GM10266 (cell line): ENCODE measurements at regions not wholly inside any gene's neighbourhood (a gene's known extent, or its start where the extent isn't known, plus 50 kb on each side); places are given as distances from the start of the nearest gene placed in this dataset.

ENCODE experiments used
- DNase-seq: peaks from one replicate; pipeline ENCODE4 v3.0.0; 2012; ENCODE audit errors: extremely low spot score
- TF ChIP-seq, protein P1 (sequence below): IDR thresholded peaks from 2 replicates; pipeline ENCODE4 v1.5.1; 2012; ENCODE audit warnings: mild to moderate bottlenecking, low read depth; ENCODE audit not compliant: control insufficient read depth, insufficient read depth; ENCODE audit errors: missing control alignments

DNA sequence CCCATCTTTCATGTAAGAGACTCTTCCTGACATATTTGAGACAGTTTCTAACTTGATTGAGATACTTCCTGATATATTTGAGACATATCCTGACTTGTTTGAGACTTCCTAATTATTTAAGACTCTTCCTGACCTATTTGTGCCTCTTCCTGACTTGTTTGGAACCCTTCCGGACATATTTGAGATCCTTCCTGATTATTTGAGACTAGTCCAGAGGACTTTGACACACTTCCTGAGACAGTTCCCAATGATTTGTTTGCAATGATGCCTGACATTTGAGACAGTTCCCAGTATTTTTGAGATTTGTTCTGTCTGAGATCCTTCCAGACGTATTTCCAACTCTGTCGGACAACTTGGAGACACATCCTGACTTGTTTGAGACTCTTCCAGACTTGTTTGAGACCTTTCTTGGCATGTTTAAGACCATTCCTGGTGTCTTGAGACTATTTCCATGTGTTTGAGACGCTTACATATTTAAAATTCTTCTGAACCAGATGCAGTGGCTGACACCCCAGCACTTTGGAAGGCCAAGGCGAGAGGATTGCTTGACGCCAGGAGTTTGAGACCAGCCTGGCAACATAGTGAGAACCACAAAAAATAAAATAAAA is 118.9 kb upstream of the USP9X start:
- no peak for DNase-seq
- TF ChIP-seq, protein P1, sequence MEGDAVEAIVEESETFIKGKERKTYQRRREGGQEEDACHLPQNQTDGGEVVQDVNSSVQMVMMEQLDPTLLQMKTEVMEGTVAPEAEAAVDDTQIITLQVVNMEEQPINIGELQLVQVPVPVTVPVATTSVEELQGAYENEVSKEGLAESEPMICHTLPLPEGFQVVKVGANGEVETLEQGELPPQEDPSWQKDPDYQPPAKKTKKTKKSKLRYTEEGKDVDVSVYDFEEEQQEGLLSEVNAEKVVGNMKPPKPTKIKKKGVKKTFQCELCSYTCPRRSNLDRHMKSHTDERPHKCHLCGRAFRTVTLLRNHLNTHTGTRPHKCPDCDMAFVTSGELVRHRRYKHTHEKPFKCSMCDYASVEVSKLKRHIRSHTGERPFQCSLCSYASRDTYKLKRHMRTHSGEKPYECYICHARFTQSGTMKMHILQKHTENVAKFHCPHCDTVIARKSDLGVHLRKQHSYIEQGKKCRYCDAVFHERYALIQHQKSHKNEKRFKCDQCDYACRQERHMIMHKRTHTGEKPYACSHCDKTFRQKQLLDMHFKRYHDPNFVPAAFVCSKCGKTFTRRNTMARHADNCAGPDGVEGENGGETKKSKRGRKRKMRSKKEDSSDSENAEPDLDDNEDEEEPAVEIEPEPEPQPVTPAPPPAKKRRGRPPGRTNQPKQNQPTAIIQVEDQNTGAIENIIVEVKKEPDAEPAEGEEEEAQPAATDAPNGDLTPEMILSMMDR = no peak

DNA sequence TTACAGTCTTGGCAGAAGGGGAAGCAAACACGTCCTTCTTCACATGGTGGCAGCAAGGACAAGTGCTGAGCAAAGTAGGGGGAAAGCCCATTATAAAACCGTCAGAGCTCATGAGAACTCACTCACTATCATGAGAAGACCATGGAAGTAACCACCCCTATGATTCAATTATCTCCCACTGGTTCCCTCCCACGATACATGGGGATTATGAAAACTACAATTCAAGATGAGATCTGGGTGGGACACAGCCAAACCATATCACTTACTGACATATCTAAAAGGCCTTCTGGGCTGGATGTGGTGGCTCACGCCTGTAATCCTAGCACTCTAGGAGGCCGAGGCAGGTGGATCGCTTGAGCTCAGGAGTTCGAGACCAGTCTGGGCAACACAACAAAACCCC is 117.1 kb upstream of the USP9X start:
- TF ChIP-seq, protein P1 = no peak
- no peak for DNase-seq

DNA sequence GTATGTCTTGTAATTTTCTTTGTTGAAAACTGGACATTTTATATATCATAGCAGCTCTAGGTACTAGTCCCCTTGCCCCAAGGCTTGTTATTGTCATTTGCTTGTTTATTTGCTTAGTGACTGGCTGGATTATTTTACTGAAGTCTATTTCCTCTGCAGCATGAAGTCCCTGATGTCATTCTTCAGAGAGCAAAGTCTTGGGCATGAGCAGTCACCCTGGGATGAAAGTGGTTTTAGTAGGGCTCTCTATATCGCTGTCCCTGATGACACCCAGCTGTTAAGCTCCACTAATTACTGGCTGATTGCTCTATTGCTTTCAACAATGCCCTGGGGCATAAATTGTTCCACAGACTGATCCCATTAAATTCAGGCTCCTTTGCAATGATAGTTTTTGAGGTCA is 113.5 kb upstream of the USP9X start:
- no peak for DNase-seq
- TF ChIP-seq, protein P1 = no peak

DNA sequence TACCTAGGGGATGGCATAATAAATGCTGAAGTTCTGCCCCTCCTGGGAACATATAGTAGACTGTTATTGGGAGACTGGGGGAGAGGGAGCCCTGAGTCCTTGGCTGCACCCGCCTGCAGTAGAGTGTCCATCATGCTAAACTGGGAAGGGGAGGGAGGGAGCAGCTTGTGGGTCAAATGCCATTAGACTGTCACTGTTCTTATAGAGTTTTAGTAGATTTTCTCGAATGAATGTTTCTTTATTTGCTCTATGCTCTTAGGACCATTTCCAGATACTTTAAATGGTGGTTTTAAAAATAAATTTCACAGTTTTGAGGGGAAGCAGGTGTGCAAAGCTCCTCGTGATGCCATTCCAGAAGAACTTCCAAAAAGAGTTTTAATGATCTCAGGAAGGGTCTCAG is 111.6 kb upstream of the USP9X start:
- TF ChIP-seq, protein P1 = no peak
- no peak for DNase-seq

DNA sequence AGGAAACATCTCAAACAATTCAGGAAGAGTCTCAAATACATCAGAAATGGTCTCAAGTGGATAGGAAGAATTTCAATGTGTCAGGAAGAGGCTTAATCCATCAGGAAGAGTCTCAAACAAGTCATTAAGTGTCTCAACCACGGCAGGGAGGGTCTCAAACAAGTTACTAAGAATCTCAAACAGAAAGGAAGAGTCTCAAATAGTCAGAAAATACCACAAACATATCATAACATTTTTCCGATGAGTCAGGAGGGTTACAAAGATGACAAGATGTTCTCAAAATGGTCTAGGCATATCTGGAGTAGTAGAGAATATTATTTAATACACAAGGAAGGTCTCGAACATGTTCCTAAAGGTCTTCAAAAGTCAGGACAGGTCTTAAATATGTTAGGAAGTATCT is 109.3 kb upstream of the USP9X start:
- TF ChIP-seq, protein P1 = no peak
- no peak for DNase-seq

DNA sequence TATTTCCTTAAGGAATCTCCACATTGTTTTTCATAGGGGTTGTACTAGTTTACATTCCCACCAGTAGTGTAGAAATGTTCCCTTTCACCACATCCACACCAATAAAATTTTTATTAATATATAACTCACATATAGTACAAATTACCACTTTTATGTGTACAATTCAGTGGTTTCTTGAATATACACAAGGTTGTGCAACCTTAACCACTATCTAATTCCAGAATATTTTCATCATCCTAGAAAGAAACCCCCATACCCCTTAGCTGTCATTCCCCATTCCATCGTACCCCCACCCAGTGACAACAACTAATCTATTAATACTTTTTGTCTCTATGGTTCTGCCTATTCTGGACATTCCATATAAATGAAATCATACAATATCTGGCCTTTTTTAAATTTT is 108.3 kb upstream of the USP9X start:
- TF ChIP-seq, protein P1 = no peak
- no peak for DNase-seq

DNA sequence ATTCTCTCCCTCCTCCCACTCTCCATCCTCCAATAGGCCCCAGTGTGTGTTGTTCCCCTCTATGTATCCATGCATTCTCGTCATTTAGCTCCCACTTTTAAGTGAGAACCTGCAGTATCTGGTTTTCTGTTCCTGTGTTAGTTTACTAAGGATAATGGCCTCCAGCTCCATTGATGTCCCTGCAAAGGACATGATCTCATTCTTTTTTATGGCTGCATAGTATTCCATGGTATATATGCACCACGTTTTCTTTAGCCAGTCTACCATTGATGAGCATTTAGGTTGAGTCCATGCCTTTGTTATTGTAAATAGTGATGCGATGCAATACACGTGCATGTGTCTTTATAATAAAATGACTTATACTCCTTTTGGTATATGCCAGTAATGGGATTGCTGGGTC is 100.3 kb upstream of the USP9X start:
- no peak for DNase-seq
- TF ChIP-seq, protein P1 = no peak
